ENCODE measurements at regions not wholly inside any gene's neighbourhood (a gene's known extent, or its start where the extent isn't known, plus 50 kb on each side); places are given as distances from the start of the nearest gene placed in this dataset.

DNA sequence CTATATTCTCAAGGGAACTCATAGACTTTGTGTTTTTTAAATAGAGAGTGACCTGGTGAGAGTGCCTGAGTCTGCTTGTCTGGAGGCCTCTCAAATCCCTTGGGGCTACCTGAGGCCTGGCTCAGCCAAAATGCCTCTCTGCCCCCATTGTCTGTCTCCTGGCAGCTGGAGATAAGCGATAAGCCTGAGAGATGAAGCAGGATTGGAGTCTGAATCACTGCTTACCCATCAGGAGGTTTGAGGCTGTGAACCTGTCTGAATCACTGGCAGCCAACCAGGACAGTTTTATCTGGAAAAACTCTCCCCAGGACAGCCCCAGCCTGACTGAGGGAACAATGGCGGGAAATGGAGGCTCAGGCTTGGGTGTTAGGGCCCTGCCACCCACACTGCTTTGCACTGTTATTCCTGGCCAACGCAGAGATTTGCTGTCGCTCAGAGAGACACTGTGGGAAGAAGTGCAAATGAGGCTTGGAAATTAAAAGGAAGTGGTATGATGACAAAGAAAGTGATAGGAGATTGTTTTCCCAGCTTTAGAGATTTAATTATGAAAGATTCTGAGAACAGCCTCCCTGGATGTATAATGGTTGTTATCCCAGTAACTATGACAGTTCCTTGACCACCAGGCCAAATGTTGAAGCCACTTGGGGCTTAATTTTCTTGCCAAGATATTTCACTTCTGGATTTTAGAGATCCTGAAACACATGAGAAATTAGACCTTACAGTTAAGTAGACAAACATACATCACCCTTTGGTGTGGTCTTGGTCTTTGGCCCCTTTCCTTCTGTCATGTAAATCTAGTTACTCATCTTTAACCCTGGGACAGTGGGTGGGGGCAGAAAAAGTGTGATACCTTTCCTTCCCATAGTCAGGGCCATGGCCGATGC lies 102.1 kb downstream of the RASSF10 start:
- ATAC-seq: peak; percentile 79
- TF ChIP-seq TOX (CRISPR knock-in tag; IDR thresholded peaks at IDR 0.05; ENCODE audit: borderline replicate concordance) (no peak), POU6F1 (CRISPR knock-in tag; IDR thresholded peaks at IDR 0.05; ENCODE audit: borderline replicate concordance, low read depth) (no peak), RARB (CRISPR knock-in tag; IDR thresholded peaks at IDR 0.05) (no peak), ARNTL (CRISPR knock-in tag; IDR thresholded peaks at IDR 0.05; ENCODE audit: borderline replicate concordance, low read depth) (no peak), CSDC2 (CRISPR knock-in tag; IDR thresholded peaks at IDR 0.05) (no peak), ZFP30 (CRISPR knock-in tag; IDR thresholded peaks at IDR 0.05) (no peak), OSR1 (CRISPR knock-in tag; IDR thresholded peaks at IDR 0.05) (no peak), PPARA (CRISPR knock-in tag; IDR thresholded peaks at IDR 0.05; ENCODE audit: borderline replicate concordance) (no peak), ISL1 (CRISPR knock-in tag; IDR thresholded peaks at IDR 0.05) (peak; percentile 17; the same call in 1 of the 2 replicates), ZNF70 (CRISPR knock-in tag; IDR thresholded peaks at IDR 0.05) (no peak), SNAI2 (CRISPR knock-in tag; IDR thresholded peaks at IDR 0.05) (0 out of 2 replicates have a peak, but pooled peaks have one; percentile 18), TCF4 (CRISPR knock-in tag; IDR thresholded peaks at IDR 0.05; ENCODE audit: borderline replicate concordance) (peak; percentile 50; the same call in 1 of the 2 replicates)
- TF ChIP-seq, protein P1, sequence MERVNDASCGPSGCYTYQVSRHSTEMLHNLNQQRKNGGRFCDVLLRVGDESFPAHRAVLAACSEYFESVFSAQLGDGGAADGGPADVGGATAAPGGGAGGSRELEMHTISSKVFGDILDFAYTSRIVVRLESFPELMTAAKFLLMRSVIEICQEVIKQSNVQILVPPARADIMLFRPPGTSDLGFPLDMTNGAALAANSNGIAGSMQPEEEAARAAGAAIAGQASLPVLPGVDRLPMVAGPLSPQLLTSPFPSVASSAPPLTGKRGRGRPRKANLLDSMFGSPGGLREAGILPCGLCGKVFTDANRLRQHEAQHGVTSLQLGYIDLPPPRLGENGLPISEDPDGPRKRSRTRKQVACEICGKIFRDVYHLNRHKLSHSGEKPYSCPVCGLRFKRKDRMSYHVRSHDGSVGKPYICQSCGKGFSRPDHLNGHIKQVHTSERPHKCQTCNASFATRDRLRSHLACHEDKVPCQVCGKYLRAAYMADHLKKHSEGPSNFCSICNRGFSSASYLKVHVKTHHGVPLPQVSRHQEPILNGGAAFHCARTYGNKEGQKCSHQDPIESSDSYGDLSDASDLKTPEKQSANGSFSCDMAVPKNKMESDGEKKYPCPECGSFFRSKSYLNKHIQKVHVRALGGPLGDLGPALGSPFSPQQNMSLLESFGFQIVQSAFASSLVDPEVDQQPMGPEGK (CRISPR knock-in tag; IDR thresholded peaks at IDR 0.05; ENCODE audit: borderline replicate concordance): no peak

- ATAC-seq: no peak
Measured at GRCh38 chr11:13111813-13112130, 102.7 kb downstream of the RASSF10 start.

More at GRCh38 chr11:13111813-13112130, 102.7 kb downstream of the RASSF10 start:
- TF ChIP-seq CREB5 (CRISPR knock-in tag; IDR thresholded peaks at IDR 0.05; ENCODE audit: low read depth) (no peak), CSDC2 (CRISPR knock-in tag; IDR thresholded peaks at IDR 0.05) (no peak), GLIS3 (CRISPR knock-in tag; IDR thresholded peaks at IDR 0.05) (no peak), POU6F1 (CRISPR knock-in tag; IDR thresholded peaks at IDR 0.05; ENCODE audit: borderline replicate concordance, low read depth) (no peak), RARB (CRISPR knock-in tag; IDR thresholded peaks at IDR 0.05) (no peak), ESRRG (CRISPR knock-in tag; IDR thresholded peaks at IDR 0.05) (no peak), ZFP3 (CRISPR knock-in tag; IDR thresholded peaks at IDR 0.05) (no peak), CSRNP3 (CRISPR knock-in tag; IDR thresholded peaks at IDR 0.05) (no peak), PPARA (CRISPR knock-in tag; IDR thresholded peaks at IDR 0.05; ENCODE audit: borderline replicate concordance) (no peak), ZNF8 (CRISPR knock-in tag; IDR thresholded peaks at IDR 0.05) (no peak), ZC3H10 (CRISPR knock-in tag; IDR thresholded peaks at IDR 0.05) (no peak), TOX (CRISPR knock-in tag; IDR thresholded peaks at IDR 0.05; ENCODE audit: borderline replicate concordance) (no peak), ISL1 (CRISPR knock-in tag; IDR thresholded peaks at IDR 0.05) (no peak), ARNTL (CRISPR knock-in tag; IDR thresholded peaks at IDR 0.05; ENCODE audit: borderline replicate concordance, low read depth) (no peak), OSR1 (CRISPR knock-in tag; IDR thresholded peaks at IDR 0.05) (no peak), ZNF70 (CRISPR knock-in tag; IDR thresholded peaks at IDR 0.05) (no peak), TCF4 (CRISPR knock-in tag; IDR thresholded peaks at IDR 0.05; ENCODE audit: borderline replicate concordance) (no peak), BACH2 (CRISPR knock-in tag; IDR thresholded peaks at IDR 0.05; ENCODE audit: borderline replicate concordance) (no peak), SNAI2 (CRISPR knock-in tag; IDR thresholded peaks at IDR 0.05) (no peak)
- TF ChIP-seq, protein P1 (CRISPR knock-in tag; IDR thresholded peaks at IDR 0.05; ENCODE audit: borderline replicate concordance): no peak
